GM11168 (cell line): ENCODE measurements at regions not wholly inside any gene's neighbourhood (a gene's known extent, or its start where the extent isn't known, plus 50 kb on each side); places are given as distances from the start of the nearest gene placed in this dataset.
"Not testable (repeated sequence)": the region's sequence is repeated elsewhere in the genome, so short reads cannot be mapped to it uniquely, and the experiment has no call there.

Experiments used
- in situ Hi-C: fragments of 300-500 bp; cut with MboI; formaldehyde crosslinking; loops from one replicate; pipeline ENCODE4 v1.12.0; 2022; ENCODE audit warnings: low sequenced_read_pairs; ENCODE audit not compliant: unreplicated experiment

DNA sequence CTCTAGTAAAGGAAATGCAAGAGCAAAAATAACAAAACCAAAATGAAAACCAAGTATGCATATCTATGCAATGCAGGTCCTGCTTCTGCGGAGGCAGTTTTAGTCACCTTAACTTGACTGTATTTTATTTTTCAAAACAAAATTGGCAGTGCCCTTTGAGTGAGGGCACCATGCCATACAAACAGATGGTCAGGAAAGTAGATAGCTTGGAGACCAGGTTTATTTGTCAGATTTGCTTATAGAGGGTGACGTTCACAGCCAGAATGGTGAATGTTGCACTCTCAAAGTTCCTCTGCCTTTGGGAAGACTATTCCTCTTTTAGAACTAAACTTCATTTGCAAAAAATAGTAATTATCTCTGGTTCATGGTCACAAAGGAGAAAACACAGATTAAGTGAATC, 801.9 kb downstream of the ANKRD7 start:
- in situ Hi-C loops: no loop called here

DNA sequence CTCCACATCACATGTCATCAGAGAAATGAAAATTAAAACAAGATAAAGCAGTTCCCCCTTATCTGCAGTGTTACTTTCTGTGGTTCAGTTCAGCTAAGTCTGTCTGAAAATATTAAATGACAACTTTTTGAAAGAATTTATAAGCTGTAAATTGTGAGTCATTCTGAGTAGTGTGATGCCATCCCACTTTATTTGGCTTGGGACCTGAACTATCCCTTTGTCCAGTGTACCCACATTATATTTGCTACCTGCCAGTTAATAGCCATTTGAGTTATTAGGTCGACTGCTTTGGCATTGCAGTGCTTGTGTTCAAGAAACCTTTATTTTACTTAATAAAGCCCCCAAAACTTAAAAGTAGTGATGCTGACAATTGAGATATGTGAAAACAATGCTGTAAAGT, 804.2 kb downstream of the ANKRD7 start:
- in situ Hi-C loops: no loop called here

DNA sequence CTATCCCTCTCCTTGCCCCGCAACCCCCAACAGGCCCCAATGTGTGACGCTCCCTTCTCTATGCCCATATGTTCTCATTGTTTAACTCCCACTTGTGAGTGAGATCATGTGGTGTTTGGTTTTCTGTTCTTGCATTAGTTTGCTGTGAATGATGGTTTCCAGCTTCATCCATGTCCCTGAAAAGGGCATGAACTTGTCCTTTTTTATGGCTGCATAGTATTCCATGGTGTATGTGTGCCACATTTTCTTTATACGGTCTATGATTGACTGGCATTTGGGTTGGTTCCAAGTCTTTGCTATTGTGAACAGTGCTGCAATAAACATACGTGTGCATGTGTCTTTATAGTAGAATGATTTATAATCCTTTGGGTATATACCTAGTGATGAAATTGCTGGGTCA, 807.6 kb downstream of the ANKRD7 start:
- in situ Hi-C loops: not testable (repeated sequence)

DNA sequence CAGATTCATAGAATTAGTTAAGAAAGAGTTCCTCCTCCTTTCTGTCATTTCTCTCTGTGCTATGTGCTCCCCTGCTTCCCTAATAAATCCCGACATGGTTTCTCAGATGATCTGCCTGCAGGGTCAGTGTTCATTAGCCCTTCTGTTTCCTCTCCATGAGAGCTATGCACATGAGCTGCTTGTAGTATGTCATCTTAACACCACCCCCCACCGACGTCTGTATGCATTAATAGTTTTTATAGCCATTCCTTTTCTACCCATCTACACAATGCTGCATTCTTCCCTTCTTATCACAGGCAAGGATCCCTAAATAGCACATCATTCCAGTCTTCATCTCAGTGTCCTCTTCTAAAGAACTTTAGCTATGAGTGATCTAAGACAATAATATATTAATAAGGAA, 809.1 kb downstream of the ANKRD7 start:
- in situ Hi-C loops: no loop called here

DNA sequence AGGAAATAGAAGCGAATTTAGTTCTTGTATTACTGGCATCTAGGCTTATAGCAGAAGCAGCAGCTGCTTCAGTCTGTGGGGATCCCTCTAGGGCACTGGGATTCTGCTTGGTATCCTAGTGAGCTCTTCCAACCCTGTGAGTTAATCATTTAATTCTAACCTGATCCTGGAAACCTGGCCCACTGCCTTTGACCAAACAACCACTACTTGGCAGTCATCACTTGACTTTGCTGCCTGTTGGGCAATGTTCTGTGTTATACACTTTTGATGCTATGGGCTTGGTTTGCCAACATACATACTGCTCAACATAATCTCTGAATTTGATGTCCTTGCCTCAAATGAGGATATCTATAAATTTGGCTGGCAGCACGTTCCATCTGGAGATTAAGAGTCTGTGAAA, 813.4 kb downstream of the ANKRD7 start:
- in situ Hi-C loops: no loop called here

DNA sequence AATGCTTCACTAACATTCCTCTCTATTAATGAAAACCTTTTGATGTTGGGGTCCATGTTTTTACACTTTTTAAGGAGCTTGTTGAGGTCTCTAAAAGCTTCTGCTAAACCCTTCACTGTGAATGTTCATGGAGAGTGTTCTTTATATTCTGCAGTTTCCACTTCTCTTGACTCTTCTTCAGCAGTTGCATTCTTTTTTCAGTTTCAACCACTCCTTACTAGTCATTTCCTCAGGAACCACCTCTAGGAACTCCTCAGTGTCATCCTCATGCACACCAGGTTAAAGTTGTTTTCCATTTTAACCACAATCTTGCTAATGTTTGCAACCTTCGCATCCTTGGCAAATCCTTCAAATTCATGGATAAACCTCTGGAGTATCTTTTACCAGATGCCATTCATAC, 821.6 kb downstream of the ANKRD7 start:
- in situ Hi-C loops: no loop called here

DNA sequence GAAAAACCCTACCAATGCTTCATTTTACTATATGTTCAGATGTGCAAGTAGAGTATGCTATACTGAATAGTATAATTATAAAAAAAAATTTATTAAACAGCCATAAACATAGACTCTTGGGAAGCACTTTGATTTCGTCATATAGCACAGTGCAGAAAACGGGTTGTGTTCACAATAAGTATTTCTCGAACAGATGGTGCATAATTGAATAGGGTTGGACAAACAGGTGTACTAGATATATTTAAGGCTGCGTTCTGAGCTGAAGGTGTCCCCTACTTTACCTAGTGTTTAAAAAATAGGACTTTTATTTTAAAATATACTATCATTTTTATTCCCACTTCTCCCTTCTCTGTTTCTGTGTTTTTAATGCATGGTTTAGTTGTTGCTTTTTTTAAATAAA, 841.5 kb downstream of the ANKRD7 start:
- in situ Hi-C loops: no loop called here

DNA sequence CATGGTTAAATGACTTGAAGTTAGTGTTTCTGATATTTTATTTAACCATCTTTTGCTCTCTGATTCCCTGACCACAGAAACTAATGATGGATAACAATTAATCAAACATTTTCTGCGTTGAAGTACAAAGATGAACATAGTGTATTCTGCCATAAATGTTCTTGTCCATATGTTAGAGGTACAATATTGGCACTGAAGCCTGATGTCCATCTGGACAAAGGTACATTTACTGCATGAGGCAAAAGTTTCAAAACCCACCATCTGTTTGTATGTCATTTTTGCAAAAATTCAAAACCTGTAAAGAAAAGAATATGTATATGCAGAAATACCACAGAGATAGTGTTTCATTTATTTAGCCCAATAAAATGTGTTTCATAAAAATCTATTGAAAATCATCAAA, 861.5 kb downstream of the ANKRD7 start:
- in situ Hi-C loops: no loop called here

DNA sequence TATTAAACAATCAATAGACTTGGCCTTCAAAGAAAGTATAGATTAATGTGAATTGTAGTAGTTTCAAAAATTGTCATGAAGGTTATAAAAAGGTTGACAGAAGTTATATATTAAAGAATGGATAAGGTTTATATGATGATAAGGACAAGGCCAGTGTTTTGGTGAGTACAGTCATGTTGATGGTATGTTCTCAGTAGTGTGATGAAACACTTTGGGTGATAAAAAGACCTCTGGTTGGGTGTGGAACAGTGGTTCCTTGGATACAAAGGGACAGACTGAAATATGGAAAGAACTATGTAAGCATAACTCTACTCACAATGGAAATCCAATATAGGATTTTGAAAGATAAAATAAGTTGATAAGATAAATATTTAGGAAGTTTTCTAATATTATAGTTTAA, 866.3 kb downstream of the ANKRD7 start:
- in situ Hi-C loops: no loop called here

DNA sequence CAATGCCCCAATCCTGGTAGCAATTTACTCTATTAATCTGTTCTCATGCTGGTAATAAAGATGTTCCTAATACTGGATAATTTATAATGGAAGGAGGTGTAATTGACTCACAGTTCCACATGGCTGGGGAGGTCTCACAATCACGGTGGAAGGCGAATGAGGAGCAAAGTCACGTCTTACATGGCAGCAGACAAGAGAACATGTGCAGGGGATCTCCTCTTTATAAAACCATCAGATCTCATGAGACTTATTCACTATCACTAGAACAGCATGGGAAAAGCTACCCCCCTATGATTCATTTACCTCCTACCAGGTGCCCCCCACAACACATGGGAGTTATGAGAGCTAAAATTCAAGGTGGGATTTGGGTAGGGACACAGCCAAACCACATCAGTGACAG, 872.2 kb downstream of the ANKRD7 start:
- in situ Hi-C loops: no loop called here

DNA sequence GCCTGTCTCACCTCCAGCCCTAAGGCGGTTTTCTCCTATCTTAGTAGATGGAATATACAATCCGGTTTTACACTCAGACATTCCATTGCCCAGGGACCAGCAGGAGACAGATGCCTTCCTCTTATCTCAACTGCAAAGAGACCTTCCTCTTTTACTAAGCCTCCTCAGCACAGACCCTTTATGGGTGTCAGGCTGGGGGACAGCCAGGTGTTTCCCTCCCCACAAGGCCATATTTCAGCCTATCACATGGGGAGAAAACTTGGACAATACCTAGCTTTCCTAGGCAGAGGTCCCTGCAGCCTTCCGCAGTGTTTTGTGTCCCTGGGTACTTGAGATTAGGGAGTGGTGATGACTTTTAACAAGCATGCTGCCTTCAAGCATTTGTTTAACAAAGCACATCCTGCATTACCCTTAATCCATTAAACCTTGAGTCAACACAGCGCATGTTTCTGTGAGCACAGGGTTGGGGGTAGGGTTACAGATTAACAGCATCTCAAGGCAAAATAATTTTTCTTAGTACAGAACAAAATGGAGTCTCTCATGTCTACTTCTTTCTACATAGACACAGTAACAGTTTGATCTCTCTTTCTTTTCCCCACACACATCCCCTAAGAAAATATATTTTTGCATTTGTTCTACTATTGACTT, 876.2 kb downstream of the ANKRD7 start:
- in situ Hi-C loops: not testable (repeated sequence)

DNA sequence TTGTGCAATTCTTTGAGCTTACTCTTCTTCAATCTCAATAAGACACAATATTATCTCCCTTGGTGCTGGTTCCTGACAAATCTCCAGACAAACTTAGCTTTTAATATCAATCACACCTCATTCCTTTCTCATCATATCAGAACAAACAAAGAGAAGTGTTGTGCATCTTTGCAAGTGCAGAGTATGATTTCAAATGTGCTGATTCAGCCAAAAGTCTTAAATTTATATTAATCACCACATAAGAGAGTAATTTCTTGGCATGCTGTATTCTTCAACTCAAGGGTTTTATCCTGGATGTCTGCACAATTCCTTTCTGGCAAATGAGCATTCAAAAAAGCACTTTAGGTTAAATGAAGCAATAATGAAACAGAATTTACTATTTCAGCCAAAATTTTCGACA, 877.8 kb downstream of the ANKRD7 start:
- in situ Hi-C loops: no loop called here

DNA sequence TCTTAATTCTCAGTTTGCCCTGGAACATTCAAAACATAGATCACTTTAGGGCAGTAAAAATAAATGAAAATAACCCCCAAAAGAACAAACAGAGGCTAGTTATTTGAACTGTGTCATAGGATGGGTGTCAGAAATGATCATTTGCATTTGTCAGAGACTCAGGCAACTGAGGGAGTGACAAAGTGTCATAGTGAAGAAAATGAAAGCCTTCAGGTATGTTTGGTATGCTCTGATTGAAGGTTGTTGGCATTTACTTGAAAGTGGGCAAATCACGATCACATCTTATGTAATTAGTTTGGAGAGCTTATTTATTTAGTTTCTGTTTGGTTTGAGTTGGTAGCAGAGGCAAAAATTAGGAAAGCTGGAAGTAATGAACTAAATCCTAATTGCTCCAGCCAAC, 880.9 kb downstream of the ANKRD7 start:
- in situ Hi-C loops: no loop called here

DNA sequence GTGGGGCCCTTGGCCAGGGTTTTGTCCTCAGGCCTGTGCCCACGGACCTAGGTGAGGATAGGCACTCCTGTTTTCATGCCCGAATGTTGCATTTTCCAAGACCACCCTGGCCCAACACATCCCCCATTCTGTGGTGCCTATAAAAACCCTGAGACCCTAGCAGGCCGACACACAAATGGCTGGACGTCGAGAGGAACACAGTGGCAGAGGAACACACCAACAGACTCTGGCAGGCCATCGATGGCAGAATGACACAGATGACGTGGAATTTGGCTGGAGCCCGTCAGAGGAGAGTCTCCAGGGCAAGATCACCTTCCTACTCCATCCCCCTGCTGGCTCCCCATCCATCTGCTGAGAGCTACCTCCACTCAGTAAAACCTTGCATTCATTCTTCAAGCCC, 898.8 kb downstream of the ANKRD7 start:
- in situ Hi-C loops: no loop called here

DNA sequence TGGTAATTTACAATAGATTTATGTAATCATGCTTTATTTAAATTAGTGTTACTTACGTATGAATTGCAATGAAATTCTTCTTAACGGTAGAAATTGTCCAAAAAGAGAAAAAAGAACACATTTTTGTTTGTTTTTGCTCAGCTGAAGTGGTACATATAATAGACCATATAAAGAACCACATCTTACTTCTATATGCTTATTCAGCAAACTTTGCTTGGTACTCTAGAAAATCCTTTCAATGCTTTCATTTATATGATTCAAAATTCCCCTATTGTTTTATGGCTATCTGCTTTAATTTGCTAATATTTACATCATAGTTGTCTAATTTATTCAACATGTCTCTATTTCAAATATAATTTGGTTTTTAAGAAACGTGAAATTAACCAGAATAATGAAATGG, 903.2 kb downstream of the ANKRD7 start:
- in situ Hi-C loops: no loop called here

DNA sequence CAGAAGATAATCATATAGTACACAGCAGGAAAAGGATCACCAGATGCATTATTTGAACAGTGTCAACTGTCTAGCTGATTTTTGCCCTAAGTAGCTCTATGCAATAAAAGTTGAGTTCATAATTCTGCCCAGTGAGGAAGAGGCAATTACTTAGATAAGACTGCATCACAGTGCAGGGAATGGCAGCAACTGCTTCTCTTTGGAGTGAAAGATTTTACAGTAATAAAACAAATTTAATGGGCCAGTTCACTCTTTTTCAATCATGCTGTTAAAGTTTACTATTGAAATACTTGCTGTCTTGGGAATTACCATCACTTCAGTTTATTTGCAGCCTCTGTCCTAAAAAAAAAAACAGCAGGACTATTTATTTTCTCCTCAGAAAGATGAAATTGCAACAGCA, 907.9 kb downstream of the ANKRD7 start:
- in situ Hi-C loops: no loop called here

DNA sequence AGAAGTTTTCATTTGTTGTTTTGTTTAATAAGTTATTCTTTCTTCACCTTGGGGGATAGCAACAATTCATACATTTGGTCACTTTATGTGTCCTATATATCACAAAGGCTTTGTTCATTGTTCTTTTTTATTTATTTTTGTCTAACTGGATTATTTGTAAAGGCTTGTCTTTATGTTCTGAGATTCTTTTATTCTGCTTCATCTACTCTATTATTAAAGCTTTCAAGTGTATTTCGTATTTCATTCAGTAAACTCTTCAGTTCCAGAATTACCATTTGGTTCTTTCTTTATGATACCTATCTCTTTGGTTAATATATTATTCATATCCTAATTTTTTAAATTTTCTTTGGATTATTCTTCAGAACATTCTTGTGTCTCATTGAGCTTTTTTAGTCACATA, 942.9 kb downstream of the ANKRD7 start:
- in situ Hi-C loops: no loop called here

DNA sequence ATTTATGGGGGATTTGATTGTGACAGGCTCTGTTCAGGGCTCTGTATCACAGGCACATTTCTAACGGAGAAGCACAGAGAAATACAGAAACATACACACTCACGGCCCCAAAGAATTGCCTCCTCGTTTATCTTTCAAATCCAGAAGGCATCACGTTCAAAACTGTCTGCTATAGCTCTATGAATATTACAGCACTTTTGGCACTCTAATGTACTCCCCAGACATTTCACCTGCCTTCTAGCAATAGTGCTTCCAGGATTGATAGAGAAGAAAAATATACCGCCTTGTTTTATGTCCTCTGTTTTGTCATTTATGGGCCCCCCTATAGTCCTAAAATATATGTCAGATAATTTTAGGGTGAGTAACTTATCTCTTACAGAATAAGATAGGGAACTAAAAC, 947.5 kb downstream of the ANKRD7 start:
- in situ Hi-C loops: no loop called here

DNA sequence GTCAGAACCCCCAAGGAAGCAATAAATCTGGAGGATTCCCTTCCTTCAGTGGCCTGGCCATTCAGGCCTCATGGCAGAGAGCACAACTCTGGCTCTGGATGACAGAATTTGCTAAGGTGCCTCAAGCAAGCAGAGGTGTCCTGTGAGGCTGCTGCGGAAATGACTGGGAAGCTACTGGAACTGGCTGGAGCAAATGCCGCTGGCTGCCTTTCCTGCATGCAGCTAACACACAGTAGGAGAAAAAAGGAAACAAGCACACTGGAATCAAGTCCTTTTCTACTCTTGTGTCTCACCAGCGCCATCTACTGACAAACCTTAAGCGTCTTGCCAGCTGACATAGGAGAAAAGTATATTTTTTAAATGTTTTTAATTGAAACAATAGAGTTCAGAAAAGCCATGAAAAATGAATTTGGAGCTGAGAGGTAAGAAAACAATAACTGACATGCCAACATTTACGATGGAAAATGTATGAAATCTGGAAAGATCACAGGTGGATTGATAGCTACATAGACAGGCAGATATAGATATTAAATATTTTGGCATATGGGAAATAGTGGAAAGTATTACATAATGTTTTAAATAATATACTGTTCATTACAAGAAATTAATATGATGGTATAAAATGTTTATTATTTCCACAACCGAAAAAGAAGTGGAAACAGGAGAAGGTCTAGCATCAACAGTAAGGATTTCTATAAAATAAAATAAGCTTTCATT, 951.6 kb downstream of the ANKRD7 start:
- in situ Hi-C loops: no loop called here

DNA sequence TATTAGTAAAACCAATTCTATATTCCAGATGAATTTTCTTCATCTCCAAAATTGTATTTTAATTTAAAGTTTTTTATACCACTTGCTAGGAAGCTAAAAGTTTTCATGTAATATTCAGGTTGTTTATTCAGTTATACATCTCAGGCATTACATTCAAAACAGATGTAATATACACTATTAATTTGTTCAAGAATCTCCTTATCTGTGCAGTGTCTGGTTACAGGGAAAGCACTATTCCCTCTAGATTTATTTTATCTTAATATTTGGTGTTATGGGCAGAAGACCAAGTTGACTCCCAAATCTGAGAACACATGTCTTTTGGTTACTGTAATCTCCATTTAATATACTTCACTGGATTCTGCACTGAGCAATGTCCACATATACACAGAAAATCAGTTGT, 953.4 kb downstream of the ANKRD7 start:
- in situ Hi-C loops: no loop called here

DNA sequence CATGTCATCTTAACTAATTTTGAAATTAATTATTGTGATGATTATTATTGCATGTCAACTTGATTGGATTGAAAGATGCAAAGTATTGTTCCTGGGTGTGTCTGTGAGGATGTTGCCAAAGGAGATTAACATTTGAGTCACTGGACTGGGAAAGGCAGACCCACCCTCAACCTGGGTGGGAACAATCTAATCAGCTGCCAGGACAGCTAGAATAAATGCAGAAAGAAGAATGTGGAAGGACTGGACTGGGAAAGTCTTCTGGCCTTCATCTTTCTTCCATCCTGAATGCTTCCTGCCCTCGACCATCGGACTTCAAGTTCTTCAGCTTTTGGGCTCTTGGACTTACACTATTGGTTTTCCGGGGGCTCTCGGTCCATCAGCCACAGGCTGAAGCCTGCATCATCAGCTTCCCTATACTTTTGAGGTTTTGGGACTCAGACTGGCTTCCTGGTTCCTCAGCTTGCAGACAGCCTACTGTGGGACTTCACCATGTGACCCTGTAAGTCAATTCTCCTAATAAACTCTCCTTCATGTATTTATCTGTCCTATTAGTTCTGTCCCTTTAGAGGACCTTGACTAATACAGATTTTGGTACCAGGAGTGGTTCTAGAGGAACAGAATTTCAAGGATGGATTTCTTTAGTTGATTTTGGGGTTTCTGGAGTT, 959.8 kb downstream of the ANKRD7 start:
- in situ Hi-C loops: no loop called here

DNA sequence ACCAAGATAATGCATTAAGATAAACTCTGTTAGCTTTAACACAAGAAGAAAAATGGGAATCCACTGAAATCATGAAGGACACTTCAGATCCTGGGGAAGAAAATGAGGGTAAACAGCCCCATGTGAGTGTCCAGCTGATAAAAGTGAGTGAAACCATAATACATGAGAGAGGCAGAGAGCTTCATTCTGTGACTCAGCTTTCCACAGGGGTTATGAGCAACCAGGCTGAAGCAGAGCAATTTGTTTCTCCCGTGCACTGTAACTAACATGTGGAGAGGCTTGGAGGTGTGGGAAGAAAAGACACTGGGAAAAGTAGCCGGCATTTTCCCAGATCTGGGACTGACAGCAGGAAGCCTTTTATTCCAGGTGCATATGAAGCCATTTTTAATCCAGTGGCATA, 971.7 kb downstream of the ANKRD7 start:
- in situ Hi-C loops: no loop called here
